GM20431 (cell line): ENCODE measurements at regions not wholly inside any gene's neighbourhood (a gene's known extent, or its start where the extent isn't known, plus 50 kb on each side); places are given as distances from the start of the nearest gene placed in this dataset.
"Not testable (repeated sequence)": the region's sequence is repeated elsewhere in the genome, so short reads cannot be mapped to it uniquely, and the experiment has no call there.

Source experiments
- in situ Hi-C: fragments of 300-500 bp; cut with MseI, MboI; formaldehyde crosslinking; loops from one replicate; pipeline ENCODE4 v1.15.0; 2020; ENCODE audit warnings: low sequenced_read_pairs; ENCODE audit not compliant: unreplicated experiment

DNA sequence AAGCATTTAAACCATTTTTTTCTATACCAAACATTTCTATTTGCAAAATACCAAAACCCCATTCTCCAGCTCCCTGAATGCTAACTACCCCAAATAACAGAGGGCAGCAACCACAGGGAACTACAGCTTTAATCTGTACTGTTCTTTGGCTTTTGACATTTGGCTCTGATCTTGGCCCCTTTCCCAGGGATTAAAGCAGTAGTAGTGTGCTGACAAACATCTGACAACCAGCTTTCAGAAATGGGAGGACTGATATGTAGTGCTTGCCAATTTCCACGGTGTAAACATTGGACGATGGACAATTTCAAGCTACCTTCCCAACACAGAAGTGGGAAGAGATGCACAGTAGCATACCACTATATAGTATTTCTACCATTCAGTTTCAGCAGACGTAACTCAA, 88.4 kb upstream of the TEAD1 start:
- in situ Hi-C loops = no loop called here

- in situ Hi-C loops = no loop called here
Observed at GRCh38 chr11:12587333-12587991, 86.8 kb upstream of the TEAD1 start.

- in situ Hi-C loops = no loop called here
Observed at GRCh38 chr11:12591706-12592105, 82.5 kb upstream of the TEAD1 start.

DNA sequence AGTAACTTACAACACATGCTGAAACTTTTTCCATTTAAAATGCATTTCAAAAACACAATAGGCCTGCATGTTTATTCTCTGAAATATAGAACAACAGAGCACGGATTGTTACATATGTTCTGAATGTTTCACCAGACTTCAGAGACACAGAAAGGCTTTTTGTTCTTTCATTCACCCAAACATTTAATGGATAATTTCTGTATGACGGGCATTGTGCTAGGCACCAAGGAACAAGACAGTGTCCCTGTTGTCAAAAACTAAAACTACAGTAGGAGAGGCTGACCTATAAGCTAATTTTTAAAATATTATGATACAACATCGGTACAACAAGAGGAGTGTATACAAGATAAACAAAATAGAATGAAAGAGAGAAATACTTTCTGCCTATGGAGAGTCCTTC, 81.9 kb upstream of the TEAD1 start:
- in situ Hi-C loops = no loop called here

GRCh38 chr11:12595089-12595847, 79.0 kb upstream of the TEAD1 start:
- in situ Hi-C loops = not testable (repeated sequence)

DNA sequence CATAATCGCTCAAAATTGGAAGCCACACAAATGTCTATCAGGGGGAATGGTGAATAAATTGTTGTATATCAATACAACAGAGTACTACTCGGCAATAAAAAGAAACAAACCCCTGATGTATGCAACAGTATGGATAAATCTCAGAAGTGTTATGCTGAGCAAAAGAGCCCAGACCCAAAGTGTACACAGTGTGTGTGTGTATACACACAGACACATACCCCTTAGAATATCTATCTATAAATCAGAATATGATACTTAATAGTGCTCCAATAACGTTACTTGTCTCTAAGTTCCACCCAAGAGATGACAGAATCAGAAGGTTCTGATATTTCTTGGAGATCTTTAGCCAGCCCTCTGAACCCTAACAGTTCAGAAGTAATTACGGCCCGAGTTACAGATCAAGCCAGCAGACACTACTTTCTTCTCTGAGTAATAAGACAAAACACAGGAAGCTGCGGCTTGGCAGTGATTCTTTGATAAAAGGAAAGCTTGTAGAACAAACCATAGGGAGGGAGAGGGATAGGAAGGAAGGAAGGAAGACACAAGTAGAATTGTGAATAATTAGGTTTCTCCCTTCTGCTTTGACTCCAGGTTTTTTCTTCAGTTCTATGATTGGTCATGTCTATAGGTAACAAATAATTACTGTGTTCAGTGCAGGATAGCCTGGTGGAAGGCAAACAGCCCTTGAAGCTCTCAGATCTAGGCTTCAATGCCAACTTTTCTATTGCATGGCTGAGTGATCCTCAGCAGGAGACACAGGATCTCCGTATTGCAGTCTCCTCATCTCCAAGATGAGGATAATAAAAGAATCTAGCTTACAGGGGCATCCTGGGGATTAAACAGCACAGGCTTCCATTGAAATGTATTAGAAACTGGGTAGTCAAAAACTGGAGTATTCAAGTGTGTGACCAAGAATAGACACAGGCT, 75.6 kb upstream of the TEAD1 start:
- in situ Hi-C loops = no loop called here

GRCh38 chr11:12599408-12600143, 74.6 kb upstream of the TEAD1 start:
- in situ Hi-C loops = loop anchor here (10.0 kb wide), 1 partner anchor 295 kb away; no protein-coding TSS in a partner anchor

- in situ Hi-C loops = loop anchor here (10.0 kb wide), 1 partner anchor 294 kb away; no protein-coding TSS in a partner anchor
Observed at GRCh38 chr11:12600829-12601228, 73.4 kb upstream of the TEAD1 start.

DNA sequence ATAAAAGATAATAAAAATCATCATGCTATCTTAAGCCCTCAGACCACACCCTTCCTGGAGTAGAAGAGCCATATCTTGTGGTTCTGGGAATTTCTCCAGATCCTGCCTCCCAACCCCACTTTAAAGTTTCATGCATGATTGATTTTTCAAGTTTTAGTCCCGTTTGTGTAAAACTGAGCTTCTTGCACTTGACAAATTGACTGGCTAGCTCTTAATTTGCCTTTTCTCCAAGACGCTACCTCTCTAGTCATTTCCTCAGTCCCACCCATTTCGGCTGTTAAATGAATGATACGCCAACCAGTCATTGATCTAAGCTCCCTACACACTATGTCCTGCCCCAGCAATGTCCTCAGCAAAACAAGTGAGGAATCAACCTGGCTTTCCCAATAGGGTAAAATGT, 71.8 kb upstream of the TEAD1 start:
- in situ Hi-C loops = loop anchor here (10.0 kb wide), 1 partner anchor 292 kb away; no protein-coding TSS in a partner anchor

GRCh38 chr11:12603143-12604088, 70.8 kb upstream of the TEAD1 start:
- in situ Hi-C loops = loop anchor here (10.0 kb wide), 1 partner anchor 291 kb away; no protein-coding TSS in a partner anchor

DNA sequence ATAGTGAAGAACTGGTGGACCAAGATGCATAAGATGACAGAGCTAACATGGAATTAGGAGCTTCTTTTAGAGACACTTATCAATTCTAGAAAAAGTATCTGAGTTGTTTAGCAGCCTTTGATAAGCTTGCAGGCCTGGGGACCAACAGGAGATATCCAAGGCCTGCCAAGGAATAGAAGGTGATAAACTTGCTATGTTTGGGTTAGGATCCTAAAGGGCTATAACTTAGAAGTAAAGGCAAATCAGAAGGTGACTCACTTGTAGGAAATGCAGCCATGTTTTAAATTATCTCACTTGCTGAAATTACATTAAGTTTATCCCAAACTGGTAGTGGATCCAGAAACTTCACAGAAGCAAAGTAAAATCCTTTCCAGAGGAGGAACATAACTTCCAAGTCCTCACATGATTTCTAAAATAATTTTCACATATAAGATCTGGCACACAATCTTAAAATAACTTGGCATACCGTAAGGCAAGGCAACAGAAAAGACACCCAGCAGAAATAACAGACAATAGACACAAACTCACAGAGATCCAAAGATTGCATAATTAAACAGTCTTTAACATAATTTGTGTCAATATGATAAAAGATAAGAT, 69.6 kb upstream of the TEAD1 start:
- in situ Hi-C loops = loop anchor here (10.0 kb wide), 1 partner anchor 290 kb away; no protein-coding TSS in a partner anchor

- in situ Hi-C loops = loop anchor here (10.0 kb wide), 1 partner anchor 288 kb away; no protein-coding TSS in a partner anchor
Observed at GRCh38 chr11:12606597-12606996, 67.6 kb upstream of the TEAD1 start.

DNA sequence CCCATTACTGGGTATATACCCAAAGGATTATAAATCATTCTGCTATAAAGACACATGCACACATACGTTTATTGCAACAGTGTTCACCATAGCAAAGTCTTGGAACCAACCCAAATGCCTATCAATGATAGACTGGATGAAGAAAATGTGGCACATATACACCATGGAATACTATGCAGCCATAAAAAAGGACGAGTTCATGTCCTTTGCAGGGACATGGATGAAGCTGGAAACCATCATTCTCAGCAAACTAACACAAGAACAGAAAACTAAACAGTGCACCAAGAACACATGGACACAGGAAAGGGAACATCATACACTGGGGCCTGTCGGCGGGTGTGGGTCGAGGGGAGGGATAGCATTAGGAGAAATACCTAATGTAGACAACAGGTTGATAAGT, 65.5 kb upstream of the TEAD1 start:
- in situ Hi-C loops = loop anchor here (10.0 kb wide), 1 partner anchor 286 kb away; no protein-coding TSS in a partner anchor

DNA sequence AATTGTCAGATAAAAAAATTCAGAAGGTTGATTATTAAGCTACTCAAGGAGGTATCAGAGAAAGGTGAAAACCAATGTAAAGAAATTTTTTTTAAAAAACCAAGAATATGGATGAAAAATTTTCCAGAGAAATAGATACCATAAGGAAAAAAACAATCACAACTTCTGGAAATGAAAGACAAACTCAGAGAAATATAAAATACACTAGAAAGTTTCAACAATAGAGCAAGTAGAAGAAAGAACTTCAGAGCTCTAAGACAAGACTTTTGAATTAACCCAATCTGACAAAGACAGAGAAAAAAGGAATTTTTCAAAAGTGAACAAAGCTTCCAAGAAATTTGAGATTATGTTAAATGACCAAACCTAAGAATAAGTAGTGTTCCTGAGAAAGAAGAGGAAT, 62.9 kb upstream of the TEAD1 start:
- in situ Hi-C loops = no loop called here

DNA sequence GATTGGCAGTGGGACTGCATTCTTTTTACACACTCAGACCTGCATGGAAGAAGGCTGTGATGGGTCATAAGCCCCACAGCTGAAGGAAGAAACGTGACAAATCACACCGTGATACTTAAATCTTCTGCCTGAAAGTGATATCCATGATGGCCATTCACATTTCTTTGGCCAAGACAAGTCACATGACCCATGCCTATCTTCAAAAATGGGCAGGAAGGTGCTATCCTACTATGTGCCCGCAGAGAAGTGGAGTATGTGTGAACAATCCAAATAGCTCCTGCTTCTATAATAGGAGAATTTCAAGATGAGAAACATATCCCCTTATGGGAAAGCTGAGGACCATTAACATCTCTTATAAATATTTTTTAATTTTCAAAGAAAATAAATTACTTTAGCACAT, 56.6 kb upstream of the TEAD1 start:
- in situ Hi-C loops = no loop called here

- in situ Hi-C loops = no loop called here
Observed at GRCh38 chr11:12618743-12619540, 55.3 kb upstream of the TEAD1 start.

GRCh38 chr11:12623869-12624268, 50.4 kb upstream of the TEAD1 start:
- in situ Hi-C loops = no loop called here
